ENCODE measurements at regions not wholly inside any gene's neighbourhood (a gene's known extent, or its start where the extent isn't known, plus 50 kb on each side); places are given as distances from the start of the nearest gene placed in this dataset.

DNA sequence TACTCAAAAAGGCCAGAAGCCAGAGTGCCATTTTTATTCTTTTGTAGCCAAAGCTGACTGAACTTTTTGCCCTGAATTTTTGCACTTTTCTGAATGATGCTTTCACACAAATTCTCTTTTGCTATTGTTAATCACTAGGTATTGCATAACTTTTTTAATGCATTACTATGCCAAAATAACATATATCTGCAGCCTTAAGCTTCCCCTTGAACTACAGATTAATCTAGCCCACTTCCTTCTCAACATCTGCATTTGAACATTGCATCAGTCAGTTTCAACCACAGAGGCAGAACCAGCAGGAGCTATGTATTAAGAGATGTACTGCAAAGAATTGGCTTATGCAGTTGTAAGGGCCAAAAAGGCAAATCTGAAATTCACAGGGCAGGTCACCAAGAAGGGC is 197.6 kb upstream of the GYPA start:
- TF ChIP-seq GLIS3 (CRISPR knock-in tag; IDR thresholded peaks at IDR 0.05) (no peak), ZNF70 (CRISPR knock-in tag; IDR thresholded peaks at IDR 0.05) (no peak), ZNF565 (CRISPR knock-in tag; conservative IDR thresholded peaks at IDR 0.05; ENCODE audit: low read depth) (no peak), ZFP3 (CRISPR knock-in tag; IDR thresholded peaks at IDR 0.05) (no peak)
- TF ChIP-seq, protein P1, sequence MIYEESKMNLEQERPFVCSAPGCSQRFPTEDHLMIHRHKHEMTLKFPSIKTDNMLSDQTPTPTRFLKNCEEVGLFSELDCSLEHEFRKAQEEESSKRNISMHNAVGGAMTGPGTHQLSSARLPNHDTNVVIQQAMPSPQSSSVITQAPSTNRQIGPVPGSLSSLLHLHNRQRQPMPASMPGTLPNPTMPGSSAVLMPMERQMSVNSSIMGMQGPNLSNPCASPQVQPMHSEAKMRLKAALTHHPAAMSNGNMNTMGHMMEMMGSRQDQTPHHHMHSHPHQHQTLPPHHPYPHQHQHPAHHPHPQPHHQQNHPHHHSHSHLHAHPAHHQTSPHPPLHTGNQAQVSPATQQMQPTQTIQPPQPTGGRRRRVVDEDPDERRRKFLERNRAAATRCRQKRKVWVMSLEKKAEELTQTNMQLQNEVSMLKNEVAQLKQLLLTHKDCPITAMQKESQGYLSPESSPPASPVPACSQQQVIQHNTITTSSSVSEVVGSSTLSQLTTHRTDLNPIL (CRISPR knock-in tag; IDR thresholded peaks at IDR 0.05; ENCODE audit: low read depth), result no peak
- TF ChIP-seq, protein P2, sequence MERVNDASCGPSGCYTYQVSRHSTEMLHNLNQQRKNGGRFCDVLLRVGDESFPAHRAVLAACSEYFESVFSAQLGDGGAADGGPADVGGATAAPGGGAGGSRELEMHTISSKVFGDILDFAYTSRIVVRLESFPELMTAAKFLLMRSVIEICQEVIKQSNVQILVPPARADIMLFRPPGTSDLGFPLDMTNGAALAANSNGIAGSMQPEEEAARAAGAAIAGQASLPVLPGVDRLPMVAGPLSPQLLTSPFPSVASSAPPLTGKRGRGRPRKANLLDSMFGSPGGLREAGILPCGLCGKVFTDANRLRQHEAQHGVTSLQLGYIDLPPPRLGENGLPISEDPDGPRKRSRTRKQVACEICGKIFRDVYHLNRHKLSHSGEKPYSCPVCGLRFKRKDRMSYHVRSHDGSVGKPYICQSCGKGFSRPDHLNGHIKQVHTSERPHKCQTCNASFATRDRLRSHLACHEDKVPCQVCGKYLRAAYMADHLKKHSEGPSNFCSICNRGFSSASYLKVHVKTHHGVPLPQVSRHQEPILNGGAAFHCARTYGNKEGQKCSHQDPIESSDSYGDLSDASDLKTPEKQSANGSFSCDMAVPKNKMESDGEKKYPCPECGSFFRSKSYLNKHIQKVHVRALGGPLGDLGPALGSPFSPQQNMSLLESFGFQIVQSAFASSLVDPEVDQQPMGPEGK (CRISPR knock-in tag; IDR thresholded peaks at IDR 0.05; ENCODE audit: borderline replicate concordance), result no peak
